Transverse colon (tissue), 4 donors: ENCODE measurements at regions not wholly inside any gene's neighbourhood (a gene's known extent, or its start where the extent isn't known, plus 50 kb on each side); places are given as distances from the start of the nearest gene placed in this dataset.

Experiments
- DNase-seq: peaks from one replicate; pipeline ENCODE4 v3.0.0-alpha.2; 2019
- H3K27ac ChIP-seq, 4 donors: fragments of 200-600 bp; sonication (generic); 2 replicates each; pipeline ENCODE4 v1.5.1; 2016 to 2018; ENCODE audit warnings: inconsistent platforms in 4 of 4
- H3K27me3 ChIP-seq: fragments of 200-600 bp; sonication (generic); 2 replicates; pipeline ENCODE4 v1.5.1; 2017; ENCODE audit warnings: inconsistent platforms
- H3K36me3 ChIP-seq, 4 donors: fragments of 200-600 bp; sonication (generic); 2 replicates each; pipeline ENCODE4 v1.5.1; 2017 to 2019; ENCODE audit warnings: inconsistent platforms in 4 of 4
- H3K4me1 ChIP-seq, 4 donors: fragments of 200-600 bp; sonication (generic); 2 replicates each; pipeline ENCODE4 v1.5.1; 2017 to 2020; ENCODE audit warnings: inconsistent platforms in 4 of 4
- H3K4me3 ChIP-seq, 4 donors: fragments of 200-600 bp; sonication (generic); 1 replicate in 1 of 4; 2 replicates in 3 of 4; pipeline versions ENCODE4 v1.5.1 to v1.6.1; 2017 to 2019; ENCODE audit warnings: inconsistent platforms in 4 of 4
- H3K9me3 ChIP-seq, 2 donors: fragments of 200-600 bp; sonication (generic); 2 replicates each; pipeline ENCODE4 v1.5.1; 2017 to 2019; ENCODE audit warnings: inconsistent platforms in 2 of 2
- CTCF ChIP-seq, 5 experiments: fragments of 200-600 bp in 3 of 5; fragments of 450-650 bp in 2 of 5; sonication (generic) in 3 of 5; IDR thresholded peaks; 1 replicate in 2 of 5; 2 replicates in 3 of 5; pipeline ENCODE4 v1.5.1; 2016 to 2017; ENCODE audit warnings: antibody characterized with exemption in 5 of 5, inconsistent platforms in 3 of 5, mild to moderate bottlenecking in 2 of 5, moderate library complexity in 1 of 5
- EP300 ChIP-seq: sonication (generic); formaldehyde crosslinking; IDR thresholded peaks from one replicate; pipeline ENCODE4 v1.6.1; 2017; ENCODE audit warnings: antibody characterized with exemption, low read depth
- POLR2A ChIP-seq: fragments of 450-650 bp; IDR thresholded peaks from one replicate; pipeline ENCODE4 v1.6.1; 2016; ENCODE audit warnings: antibody characterized with exemption, mild to moderate bottlenecking, moderate library complexity
- POLR2AphosphoS5 ChIP-seq, 3 donors: sonication (generic); formaldehyde crosslinking; IDR thresholded peaks; one replicate each; pipeline ENCODE4 v1.6.1; 2016; ENCODE audit warnings: antibody characterized with exemption in 3 of 3
- WGBS, 2 donors: methylation state at CpG; one replicate each; pipeline ENCODE4 v1.1.5; 2018; ENCODE audit warnings: low coverage in 1 of 2; 5-methylcytosine and 5-hydroxymethylcytosine counted together
- in situ Hi-C, 4 donors: fragments of 200-750 bp; cut with MboI; loops; one replicate each; pipeline versions ENCODE4 v1.15.0 to v1.15.1; 2017; ENCODE audit warnings: low sequenced_read_pairs in 3 of 4, low pct_ligation_motif_present in 1 of 4, low pct_unique_long_range_greater_than_20kb in 1 of 4
- intact Hi-C: fragments of 100-400 bp; cut with DNase I; formaldehyde crosslinking; loops from one replicate; pipeline ENCODE4 v1.15.1; 2023; ENCODE audit warnings: low total_unique reads

GRCh38 chr12:93033948-93034347, 104.9 kb upstream of the EEA1 start:
- Histone ChIP-seq H3K27ac (no peak overlapping the region), H3K9me3 (no peaks in the 10 kb centered on the region), H3K4me1 (no peaks in the 10 kb centered on the region), H3K36me3 (no peaks in the 10 kb centered on the region), H3K27me3 (no peaks in the 10 kb centered on the region), H3K4me3 (no peak overlapping the region)
- 88 to 96% methylated on average over 1 of the region's 1 CpG for WGBS, 2 donors
- no peak for DNase-seq
- no peak for TF ChIP-seq EP300
- no peak for TF ChIP-seq POLR2A
- no peak for TF ChIP-seq CTCF (IDR thresholded peaks at IDR 0.05)
- TF ChIP-seq POLR2AphosphoS5 (IDR thresholded peaks at IDR 0.05), result no peak
- in situ Hi-C loops (no loop called here), intact Hi-C loops (no loop called here)

GRCh38 chr12:93039062-93039461, 110.0 kb upstream of the EEA1 start:
- intact Hi-C loops (no loop called here), in situ Hi-C loops (no loop called here)
- H3K36me3 ChIP-seq, result no peaks in the 10 kb centered on the region
- 74 to 79% methylated on average over 3 to 4 of the region's 4 CpGs for WGBS, 2 donors
- no peak for DNase-seq
- no peak overlapping the region for H3K27ac ChIP-seq
- peaks cover 6 to 19% (median 14%) of the 10 kb centered on the region in 4 donors for H3K4me1 ChIP-seq
- no peak overlapping the region for H3K4me3 ChIP-seq
- no peaks in the 10 kb centered on the region for H3K27me3 ChIP-seq
- H3K9me3 ChIP-seq, result no peaks in the 10 kb centered on the region
- TF ChIP-seq CTCF (IDR thresholded peaks at IDR 0.05), result no peak
- no peak for TF ChIP-seq EP300
- no peak for TF ChIP-seq POLR2A

DNA sequence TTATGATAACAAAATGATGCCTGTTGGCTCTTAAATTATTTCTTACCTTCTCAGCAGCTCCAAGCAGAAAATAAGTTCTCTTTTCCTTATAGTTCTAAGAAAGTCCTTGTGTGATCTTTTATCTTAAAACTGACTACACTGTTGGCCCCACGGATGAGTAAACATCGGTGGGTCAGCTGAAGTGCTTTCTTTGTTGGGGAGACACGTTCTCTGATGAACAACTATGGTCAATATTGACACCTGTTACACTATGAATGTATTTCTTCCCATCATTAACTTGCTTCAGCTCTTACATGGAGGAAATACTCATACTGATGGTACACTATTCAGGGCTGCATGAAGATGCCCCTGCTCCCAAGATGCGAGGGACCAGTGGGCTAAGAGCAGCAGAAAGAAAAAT, 110.8 kb upstream of the EEA1 start:
- no peaks in the 10 kb centered on the region for H3K9me3 ChIP-seq
- H3K4me1 ChIP-seq, result peaks cover 6 to 19% (median 14%) of the 10 kb centered on the region in 4 donors
- no peak overlapping the region for H3K4me3 ChIP-seq
- in situ Hi-C loops, result no loop called here
- no peaks in the 10 kb centered on the region for H3K27me3 ChIP-seq
- H3K27ac ChIP-seq, result no peak overlapping the region
- H3K36me3 ChIP-seq, result no peaks in the 10 kb centered on the region
- 67 to 75% methylated on average over 1 to 4 of the region's 4 CpGs for WGBS, 2 donors
- TF ChIP-seq EP300, result no peak
- TF ChIP-seq CTCF (IDR thresholded peaks at IDR 0.05), result no peak
- no peak for TF ChIP-seq POLR2AphosphoS5 (IDR thresholded peaks at IDR 0.05)
- no peak for TF ChIP-seq POLR2A
- intact Hi-C loops, result no loop called here
- DNase-seq, result no peak

DNA sequence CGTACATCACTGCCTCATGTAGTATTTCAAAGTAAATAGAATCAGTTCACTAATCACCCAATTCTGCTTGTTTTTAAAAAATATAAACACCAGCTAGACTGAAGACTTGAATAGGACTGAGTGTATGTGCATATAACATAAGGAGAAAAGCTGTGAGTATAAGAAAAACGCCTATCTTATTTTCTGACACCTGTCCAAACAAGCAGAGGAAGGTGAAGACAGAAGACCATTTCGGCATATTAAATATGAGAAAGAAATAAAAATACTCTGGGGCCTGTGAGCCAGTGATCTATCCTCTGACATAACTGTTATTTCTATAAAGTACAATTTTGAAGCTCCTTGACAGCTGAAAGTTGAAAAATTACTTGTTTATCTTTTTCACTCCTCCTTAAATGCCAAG, 111.3 kb upstream of the EEA1 start:
- Histone ChIP-seq H3K27me3 (no peaks in the 10 kb centered on the region), H3K4me1 (peaks cover 6 to 19% (median 14%) of the 10 kb centered on the region in 4 donors), H3K36me3 (no peaks in the 10 kb centered on the region), H3K4me3 (no peak overlapping the region), H3K27ac (no peak overlapping the region), H3K9me3 (no peaks in the 10 kb centered on the region)
- in situ Hi-C loops, result no loop called here
- TF ChIP-seq CTCF (IDR thresholded peaks at IDR 0.05) (no peak), POLR2A (no peak), EP300 (no peak), POLR2AphosphoS5 (IDR thresholded peaks at IDR 0.05) (no peak)
- WGBS, 2 donors, result 80 to 82% methylated on average over 3 of the region's 3 CpGs
- intact Hi-C loops, result no loop called here
- DNase-seq, result no peak
